Hypothalamus (tissue), 51 donors: ENCODE measurements at regions not wholly inside any gene's neighbourhood (a gene's known extent, or its start where the extent isn't known, plus 50 kb on each side); places are given as distances from the start of the nearest gene placed in this dataset.
A peak's percentile ranks its signal among the peaks of the same experiment; 100 is the strongest.
"Not testable (repeated sequence)": the region's sequence is repeated elsewhere in the genome, so short reads cannot be mapped to it uniquely, and the experiment has no call there.

Source experiments
- DNase-seq, 51 donors: peaks; one replicate each; lab custom pipeline; 2025; lab: John Stamatoyannopoulos, UW

- not testable (repeated sequence) for DNase-seq
Measured at GRCh38 chr6:12542319-12543115, 174.1 kb upstream of the PHACTR1 start.

- no peak for DNase-seq
Measured at GRCh38 chr6:12543953-12544352, 172.6 kb upstream of the PHACTR1 start.

- DNase-seq: no peak
Measured at GRCh38 chr6:12544821-12545565, 171.6 kb upstream of the PHACTR1 start.

- DNase-seq: no peak
Measured at GRCh38 chr6:12545619-12546409, 170.8 kb upstream of the PHACTR1 start.

GRCh38 chr6:12546410-12547002, 170.1 kb upstream of the PHACTR1 start:
- no peak for DNase-seq

GRCh38 chr6:12548526-12548925, 168.0 kb upstream of the PHACTR1 start:
- DNase-seq: no peak

GRCh38 chr6:12549445-12549844, 167.1 kb upstream of the PHACTR1 start:
- not testable (repeated sequence) for DNase-seq

GRCh38 chr6:12554820-12555219, 161.7 kb upstream of the PHACTR1 start:
- not testable (repeated sequence) for DNase-seq

GRCh38 chr6:12555267-12555666, 161.3 kb upstream of the PHACTR1 start:
- no peak for DNase-seq

GRCh38 chr6:12555781-12556180, 160.8 kb upstream of the PHACTR1 start:
- DNase-seq: no peak

- DNase-seq: no peak
Measured at GRCh38 chr6:12557765-12558164, 158.8 kb upstream of the PHACTR1 start.

- DNase-seq: no peak
Measured at GRCh38 chr6:12560315-12560714, 156.3 kb upstream of the PHACTR1 start.

GRCh38 chr6:12566618-12567123, 149.9 kb upstream of the PHACTR1 start:
- no peak for DNase-seq

- DNase-seq: no peak
Measured at GRCh38 chr6:12567682-12568081, 148.9 kb upstream of the PHACTR1 start.

- DNase-seq: no peak
Measured at GRCh38 chr6:12569646-12570045, 146.9 kb upstream of the PHACTR1 start.

GRCh38 chr6:12570461-12571030, 146.0 kb upstream of the PHACTR1 start:
- DNase-seq: peak in 2 of 51 donors; percentile 7 to 40

GRCh38 chr6:12572896-12573827, 143.4 kb upstream of the PHACTR1 start:
- peak in 1 of 51 donors; percentile 28 for DNase-seq

GRCh38 chr6:12575961-12576360, 140.6 kb upstream of the PHACTR1 start:
- DNase-seq: no peak

GRCh38 chr6:12576389-12576788, 140.2 kb upstream of the PHACTR1 start:
- DNase-seq: no peak
